ENCODE measurements at regions not wholly inside any gene's neighbourhood (a gene's known extent, or its start where the extent isn't known, plus 50 kb on each side); places are given as distances from the start of the nearest gene placed in this dataset.

GRCh38 chr4:125517831-125518230 is 203.1 kb downstream of the FAT4 start:
- 15 to 18% methylated on average over 2 of the region's 2 CpGs for WGBS, 2 donors
- intact Hi-C loops (cut with DNase I; ENCODE audit: low total_unique reads), result no loop called here
- no peak overlapping the region for H3K4me3 ChIP-seq (ENCODE audit: low read depth, poor library complexity, severe bottlenecking)
- no peak for DNase-seq (ENCODE audit: low spot score in 2 of 2)
- TF ChIP-seq CTCF (IDR thresholded peaks at IDR 0.05) (no peak), POLR2A (IDR thresholded peaks at IDR 0.05) (no peak)

- no peak overlapping the region for H3K4me3 ChIP-seq (ENCODE audit: low read depth, poor library complexity, severe bottlenecking)
- WGBS, 2 donors, result 52 to 62% methylated on average over 1 of the region's 1 CpG
- no peak for TF ChIP-seq CTCF (IDR thresholded peaks at IDR 0.05)
- TF ChIP-seq POLR2A (IDR thresholded peaks at IDR 0.05), result no peak
- intact Hi-C loops (cut with DNase I; ENCODE audit: low total_unique reads), result no loop called here
- DNase-seq (ENCODE audit: low spot score in 2 of 2), result no peak
Measured at GRCh38 chr4:125518281-125518680, 203.5 kb downstream of the FAT4 start.

GRCh38 chr4:125519371-125520146 is 204.8 kb downstream of the FAT4 start:
- WGBS, 2 donors, result 80% methylated on average over 6 of the region's 6 CpGs
- intact Hi-C loops (cut with DNase I; ENCODE audit: low total_unique reads), result no loop called here
- no peak for TF ChIP-seq CTCF (IDR thresholded peaks at IDR 0.05)
- TF ChIP-seq POLR2A (IDR thresholded peaks at IDR 0.05), result no peak
- no peak overlapping the region for H3K4me3 ChIP-seq (ENCODE audit: low read depth, poor library complexity, severe bottlenecking)
- DNase-seq (ENCODE audit: low spot score in 2 of 2), result no peak

- intact Hi-C loops (cut with DNase I; ENCODE audit: low total_unique reads), result no loop called here
- 71 to 73% methylated on average over 5 of the region's 5 CpGs for WGBS, 2 donors
- no peak for DNase-seq (ENCODE audit: low spot score in 2 of 2)
- TF ChIP-seq POLR2A (IDR thresholded peaks at IDR 0.05), result no peak
- no peak overlapping the region for H3K4me3 ChIP-seq (ENCODE audit: low read depth, poor library complexity, severe bottlenecking)
Measured at GRCh38 chr4:125520258-125520990, 205.7 kb downstream of the FAT4 start.

- no peak for DNase-seq (ENCODE audit: low spot score in 2 of 2)
- intact Hi-C loops (cut with DNase I; ENCODE audit: low total_unique reads), result no loop called here
- WGBS, 2 donors, result 92 to 94% methylated on average over 9 of the region's 9 CpGs
- TF ChIP-seq CTCF (IDR thresholded peaks at IDR 0.05), result no peak
- no peak for TF ChIP-seq POLR2A (IDR thresholded peaks at IDR 0.05)
- no peak overlapping the region for H3K4me3 ChIP-seq (ENCODE audit: low read depth, poor library complexity, severe bottlenecking)
Measured at GRCh38 chr4:125522588-125522987, 207.8 kb downstream of the FAT4 start.

GRCh38 chr4:125522992-125523391 is 208.2 kb downstream of the FAT4 start:
- DNase-seq (ENCODE audit: low spot score in 2 of 2), result no peak
- 74 to 83% methylated on average over 10 of the region's 10 CpGs for WGBS, 2 donors
- TF ChIP-seq POLR2A (IDR thresholded peaks at IDR 0.05) (no peak), CTCF (IDR thresholded peaks at IDR 0.05) (no peak)
- intact Hi-C loops (cut with DNase I; ENCODE audit: low total_unique reads), result no loop called here
- no peak overlapping the region for H3K4me3 ChIP-seq (ENCODE audit: low read depth, poor library complexity, severe bottlenecking)

All from lower leg skin (tissue), 4 donors.